ENCODE measurements at regions not wholly inside any gene's neighbourhood (a gene's known extent, or its start where the extent isn't known, plus 50 kb on each side); places are given as distances from the start of the nearest gene placed in this dataset.

- Histone ChIP-seq H3K9ac (ENCODE audit: low read length) (no peak overlapping the region), H2AFZ (ENCODE audit: low read length) (no peak overlapping the region), H3K27me3 (ENCODE audit: insufficient read depth, low read length) (no peaks in the 10 kb centered on the region), H3K27ac (ENCODE audit: low read depth, low read length, poor library complexity, severe bottlenecking) (no peak overlapping the region), H3K36me3 (ENCODE audit: insufficient read depth, low read length) (no peaks in the 10 kb centered on the region), H3K4me3 (ENCODE audit: low read depth, low read length, poor library complexity, severe bottlenecking) (no peak overlapping the region), H3K4me2 (ENCODE audit: low read length) (no peak overlapping the region), H3K79me2 (ENCODE audit: insufficient read depth, low read length) (no peaks in the 10 kb centered on the region), H3K9me3 (ENCODE audit: low read length) (no peaks in the 10 kb centered on the region), H4K20me1 (ENCODE audit: insufficient read depth, low read length) (no peaks in the 10 kb centered on the region), H3K9me2 (ENCODE audit: low read depth, low read length) (no peaks in the 10 kb centered on the region), H3K4me1 (ENCODE audit: insufficient read depth, low read length, severe bottlenecking) (no peaks in the 10 kb centered on the region), H3F3A (ENCODE audit: insufficient read depth, low read length) (no peaks in the 10 kb centered on the region)
- TF ChIP-seq, protein P1, sequence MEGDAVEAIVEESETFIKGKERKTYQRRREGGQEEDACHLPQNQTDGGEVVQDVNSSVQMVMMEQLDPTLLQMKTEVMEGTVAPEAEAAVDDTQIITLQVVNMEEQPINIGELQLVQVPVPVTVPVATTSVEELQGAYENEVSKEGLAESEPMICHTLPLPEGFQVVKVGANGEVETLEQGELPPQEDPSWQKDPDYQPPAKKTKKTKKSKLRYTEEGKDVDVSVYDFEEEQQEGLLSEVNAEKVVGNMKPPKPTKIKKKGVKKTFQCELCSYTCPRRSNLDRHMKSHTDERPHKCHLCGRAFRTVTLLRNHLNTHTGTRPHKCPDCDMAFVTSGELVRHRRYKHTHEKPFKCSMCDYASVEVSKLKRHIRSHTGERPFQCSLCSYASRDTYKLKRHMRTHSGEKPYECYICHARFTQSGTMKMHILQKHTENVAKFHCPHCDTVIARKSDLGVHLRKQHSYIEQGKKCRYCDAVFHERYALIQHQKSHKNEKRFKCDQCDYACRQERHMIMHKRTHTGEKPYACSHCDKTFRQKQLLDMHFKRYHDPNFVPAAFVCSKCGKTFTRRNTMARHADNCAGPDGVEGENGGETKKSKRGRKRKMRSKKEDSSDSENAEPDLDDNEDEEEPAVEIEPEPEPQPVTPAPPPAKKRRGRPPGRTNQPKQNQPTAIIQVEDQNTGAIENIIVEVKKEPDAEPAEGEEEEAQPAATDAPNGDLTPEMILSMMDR (IDR thresholded peaks at IDR 0.05; ENCODE audit: low read length) = no peak
- TF ChIP-seq EZH2 (IDR thresholded peaks at IDR 0.05; ENCODE audit: borderline replicate concordance, low read length) = no peak
Observed at GRCh38 chr12:126201981-126202537, 1136.8 kb downstream of the AACS start.

- Histone ChIP-seq H3F3A (ENCODE audit: insufficient read depth, low read length) (no peaks in the 10 kb centered on the region), H3K4me1 (ENCODE audit: insufficient read depth, low read length, severe bottlenecking) (no peaks in the 10 kb centered on the region), H3K9me3 (ENCODE audit: low read length) (no peaks in the 10 kb centered on the region), H3K27ac (ENCODE audit: low read depth, low read length, poor library complexity, severe bottlenecking) (no peak overlapping the region), H3K9me2 (ENCODE audit: low read depth, low read length) (no peaks in the 10 kb centered on the region), H3K4me2 (ENCODE audit: low read length) (no peak overlapping the region), H3K4me3 (ENCODE audit: low read depth, low read length, poor library complexity, severe bottlenecking) (no peak overlapping the region), H3K36me3 (ENCODE audit: insufficient read depth, low read length) (no peaks in the 10 kb centered on the region), H4K20me1 (ENCODE audit: insufficient read depth, low read length) (no peaks in the 10 kb centered on the region), H3K79me2 (ENCODE audit: insufficient read depth, low read length) (no peaks in the 10 kb centered on the region), H2AFZ (ENCODE audit: low read length) (no peak overlapping the region), H3K9ac (ENCODE audit: low read length) (no peak overlapping the region), H3K27me3 (ENCODE audit: insufficient read depth, low read length) (no peaks in the 10 kb centered on the region)
- TF ChIP-seq, protein P1 (IDR thresholded peaks at IDR 0.05; ENCODE audit: low read length) = no peak
- TF ChIP-seq EZH2 (IDR thresholded peaks at IDR 0.05; ENCODE audit: borderline replicate concordance, low read length) = no peak
Observed at GRCh38 chr12:126204326-126204725, 1139.1 kb downstream of the AACS start.

DNA sequence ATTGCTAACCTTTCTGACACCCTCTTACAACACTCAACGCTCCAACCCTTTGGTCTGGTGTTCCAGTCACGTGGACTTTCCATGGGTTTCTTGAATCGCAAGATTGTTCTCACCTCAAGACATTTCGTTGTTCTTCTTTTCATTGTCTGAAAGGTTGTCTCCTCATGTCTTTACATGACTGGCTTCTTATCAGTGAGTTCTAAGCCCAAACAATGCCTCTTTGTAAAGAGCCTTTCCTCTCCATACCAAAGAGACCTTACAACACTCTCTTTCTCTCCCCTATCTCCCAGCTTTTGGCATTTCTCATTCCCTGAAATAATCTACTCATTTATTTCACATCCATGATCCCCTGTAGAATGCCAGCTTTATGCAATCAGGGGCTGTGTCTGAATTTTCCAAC lies 1144.8 kb downstream of the AACS start:
- H3K9ac ChIP-seq (ENCODE audit: low read length) = no peak overlapping the region
- no peaks in the 10 kb centered on the region for H3K79me2 ChIP-seq (ENCODE audit: insufficient read depth, low read length)
- H3K4me2 ChIP-seq (ENCODE audit: low read length) = no peak overlapping the region
- no peaks in the 10 kb centered on the region for H4K20me1 ChIP-seq (ENCODE audit: insufficient read depth, low read length)
- no peaks in the 10 kb centered on the region for H3K36me3 ChIP-seq (ENCODE audit: insufficient read depth, low read length)
- H3K9me2 ChIP-seq (ENCODE audit: low read depth, low read length) = no peaks in the 10 kb centered on the region
- H3F3A ChIP-seq (ENCODE audit: insufficient read depth, low read length) = no peaks in the 10 kb centered on the region
- H3K4me3 ChIP-seq (ENCODE audit: low read depth, low read length, poor library complexity, severe bottlenecking) = no peak overlapping the region
- no peak overlapping the region for H2AFZ ChIP-seq (ENCODE audit: low read length)
- H3K9me3 ChIP-seq (ENCODE audit: low read length) = no peaks in the 10 kb centered on the region
- no peak overlapping the region for H3K27ac ChIP-seq (ENCODE audit: low read depth, low read length, poor library complexity, severe bottlenecking)
- no peak for TF ChIP-seq EZH2 (IDR thresholded peaks at IDR 0.05; ENCODE audit: borderline replicate concordance, low read length)
- TF ChIP-seq, protein P1 (IDR thresholded peaks at IDR 0.05; ENCODE audit: low read length) = no peak
- H3K4me1 ChIP-seq (ENCODE audit: insufficient read depth, low read length, severe bottlenecking) = no peaks in the 10 kb centered on the region
- H3K27me3 ChIP-seq (ENCODE audit: insufficient read depth, low read length) = no peaks in the 10 kb centered on the region; the same call in 1 of the 2 replicates
